ENCODE measurements at regions not wholly inside any gene's neighbourhood (a gene's known extent, or its start where the extent isn't known, plus 50 kb on each side); places are given as distances from the start of the nearest gene placed in this dataset.

DNA sequence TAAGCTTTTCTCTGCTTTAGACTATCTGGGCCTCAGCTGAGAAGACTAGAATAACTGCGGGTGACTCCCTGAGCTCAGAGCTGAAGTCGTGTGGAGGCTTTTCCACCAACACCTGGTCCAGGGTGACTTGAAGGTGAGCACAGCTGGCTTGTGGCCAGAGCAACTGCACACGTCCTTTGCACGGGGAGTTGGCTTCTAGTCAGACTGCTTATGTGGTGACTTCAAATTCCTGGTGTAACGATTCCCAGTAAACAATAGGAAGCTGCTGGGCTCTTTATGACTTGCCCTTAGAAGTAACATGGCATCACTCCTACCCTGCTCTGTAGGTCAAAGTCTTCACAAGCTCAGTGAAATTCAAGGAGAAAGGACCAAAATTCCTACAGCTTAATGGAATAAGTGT, 800.6 kb upstream of the CDH6 start:
- H3K36me3 ChIP-seq (ENCODE audit: control insufficient read depth in 2 of 2, extremely low read depth in 1 of 2, insufficient read depth in 2 of 2, low read length in 2 of 2), result no peaks in the 10 kb centered on the region
- H3K27me3 ChIP-seq (ENCODE audit: control insufficient read depth in 2 of 2, insufficient read depth in 2 of 2, low read length in 2 of 2), result no peaks in the 10 kb centered on the region
- CTCF ChIA-PET, result no interaction called here
- dilution Hi-C loops (cut with MboI; ENCODE audit: extremely low pct_ligation_motif_present, low sequenced_read_pairs), result no loop called here
- FAIRE-seq (no peak), DNase-seq (ENCODE audit: low read depth, low spot score) (no peak)
- no peaks in the 10 kb centered on the region for H4K20me1 ChIP-seq (replicated peaks; ENCODE audit: control insufficient read depth, extremely low read depth, insufficient read depth, low read length)
- TF ChIP-seq EZH2 (IDR thresholded peaks at IDR 0.05; ENCODE audit: borderline replicate concordance, low read depth, low read length, severe bottlenecking) (no peak), GATA2 (IDR thresholded peaks at IDR 0.05; ENCODE audit: insufficient read depth, insufficient read length, low read depth, low read length) (no peak), FOS (IDR thresholded peaks at IDR 0.05; ENCODE audit: borderline replicate concordance, insufficient read depth, low read length) (no peak), POLR2AphosphoS5 (IDR thresholded peaks at IDR 0.05; ENCODE audit: insufficient read depth, low read depth, low read length) (no peak), MYC (IDR thresholded peaks at IDR 0.05; ENCODE audit: low read depth, low read length) (no peak), JUN (IDR thresholded peaks at IDR 0.05; ENCODE audit: borderline replicate concordance, insufficient read depth, insufficient read length, low read depth) (no peak), POLR2A (IDR thresholded peaks at IDR 0.05; ENCODE audit: low read depth, low read length) (no peak)
- TF ChIP-seq, protein P1, sequence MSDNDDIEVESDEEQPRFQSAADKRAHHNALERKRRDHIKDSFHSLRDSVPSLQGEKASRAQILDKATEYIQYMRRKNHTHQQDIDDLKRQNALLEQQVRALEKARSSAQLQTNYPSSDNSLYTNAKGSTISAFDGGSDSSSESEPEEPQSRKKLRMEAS (IDR thresholded peaks at IDR 0.05; ENCODE audit: insufficient read depth, insufficient read length), result no peak
- TF ChIP-seq, protein P2, sequence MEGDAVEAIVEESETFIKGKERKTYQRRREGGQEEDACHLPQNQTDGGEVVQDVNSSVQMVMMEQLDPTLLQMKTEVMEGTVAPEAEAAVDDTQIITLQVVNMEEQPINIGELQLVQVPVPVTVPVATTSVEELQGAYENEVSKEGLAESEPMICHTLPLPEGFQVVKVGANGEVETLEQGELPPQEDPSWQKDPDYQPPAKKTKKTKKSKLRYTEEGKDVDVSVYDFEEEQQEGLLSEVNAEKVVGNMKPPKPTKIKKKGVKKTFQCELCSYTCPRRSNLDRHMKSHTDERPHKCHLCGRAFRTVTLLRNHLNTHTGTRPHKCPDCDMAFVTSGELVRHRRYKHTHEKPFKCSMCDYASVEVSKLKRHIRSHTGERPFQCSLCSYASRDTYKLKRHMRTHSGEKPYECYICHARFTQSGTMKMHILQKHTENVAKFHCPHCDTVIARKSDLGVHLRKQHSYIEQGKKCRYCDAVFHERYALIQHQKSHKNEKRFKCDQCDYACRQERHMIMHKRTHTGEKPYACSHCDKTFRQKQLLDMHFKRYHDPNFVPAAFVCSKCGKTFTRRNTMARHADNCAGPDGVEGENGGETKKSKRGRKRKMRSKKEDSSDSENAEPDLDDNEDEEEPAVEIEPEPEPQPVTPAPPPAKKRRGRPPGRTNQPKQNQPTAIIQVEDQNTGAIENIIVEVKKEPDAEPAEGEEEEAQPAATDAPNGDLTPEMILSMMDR (IDR thresholded peaks at IDR 0.05; ENCODE audit: extremely low read depth in 1 of 2, insufficient read depth in 1 of 2, low read depth in 1 of 2, low read length in 2 of 2), result no peak
- H3K4me1 ChIP-seq (ENCODE audit: control insufficient read depth, extremely low read depth, insufficient read depth, low read length), result no peaks in the 10 kb centered on the region
- H3K4me2 ChIP-seq (ENCODE audit: insufficient read depth, low read length), result no peak overlapping the region
- BruUV-seq (replicated peaks), result no TSS peak
- H2AFZ ChIP-seq (ENCODE audit: low read depth, low read length), result no peak overlapping the region
- no peak overlapping the region for H3K9ac ChIP-seq (replicated peaks; ENCODE audit: extremely low read depth, insufficient read depth, low read length)
- intact Hi-C loops (cut with micrococcal nuclease), result no loop called here
- no peak overlapping the region for H3K27ac ChIP-seq (ENCODE audit: insufficient read depth, low read depth, low read length)
- H3K9me1 ChIP-seq (replicated peaks; ENCODE audit: control insufficient read depth, extremely low read depth, insufficient read depth, low read length), result no peaks in the 10 kb centered on the region
- POLR2A ChIA-PET, result no interaction called here
- no peaks in the 10 kb centered on the region for H3K9me3 ChIP-seq (replicated peaks; ENCODE audit: control insufficient read depth, insufficient read depth, low read length)
- no peaks in the 10 kb centered on the region for H3K79me2 ChIP-seq (ENCODE audit: control insufficient read depth, insufficient read depth, low read length)
- no peak overlapping the region for H3K4me3 ChIP-seq (replicated peaks in 1 of 3; ENCODE audit: insufficient read depth in 1 of 3, low read depth in 1 of 3, low read length in 3 of 3)

Measured in endothelial cell of umbilical vein (primary cell).